ENCODE measurements at regions not wholly inside any gene's neighbourhood (a gene's known extent, or its start where the extent isn't known, plus 50 kb on each side); places are given as distances from the start of the nearest gene placed in this dataset.
A peak's percentile ranks its signal among the peaks of the same experiment; 100 is the strongest.

- TF ChIP-seq CTCF (IDR thresholded peaks at IDR 0.05; ENCODE audit: extremely low read depth, low read depth, low read length) = peak; percentile 34
- Histone ChIP-seq H3K27me3 (ENCODE audit: insufficient read depth, low read length) (peaks cover 13% of the 10 kb centered on the region), H3K79me2 (ENCODE audit: insufficient read depth, low read length) (no peaks in the 10 kb centered on the region), H3K4me2 (ENCODE audit: insufficient read depth, low read length) (peak overlapping the region; percentile 46), H2AFZ (ENCODE audit: low read length) (peak overlapping the region; percentile 17), H3K4me3 (ENCODE audit: insufficient read depth, low read length) (peak overlapping the region; percentile 2), H3K4me1 (ENCODE audit: insufficient read depth, low read length) (peaks cover 12% of the 10 kb centered on the region), H3K27ac (ENCODE audit: low read depth, low read length) (no peak overlapping the region), H3K36me3 (ENCODE audit: insufficient read depth, low read length) (no peaks in the 10 kb centered on the region), H4K20me1 (ENCODE audit: insufficient read depth, low read length) (no peaks in the 10 kb centered on the region), H3K9me3 (ENCODE audit: low read depth, low read length) (no peaks in the 10 kb centered on the region)
- no peak for DNase-seq (ENCODE audit: insufficient read length, low spot score, missing footprints)
Observed at GRCh38 chrX:110420771-110421499, 62.3 kb downstream of the RTL9 start.

DNA sequence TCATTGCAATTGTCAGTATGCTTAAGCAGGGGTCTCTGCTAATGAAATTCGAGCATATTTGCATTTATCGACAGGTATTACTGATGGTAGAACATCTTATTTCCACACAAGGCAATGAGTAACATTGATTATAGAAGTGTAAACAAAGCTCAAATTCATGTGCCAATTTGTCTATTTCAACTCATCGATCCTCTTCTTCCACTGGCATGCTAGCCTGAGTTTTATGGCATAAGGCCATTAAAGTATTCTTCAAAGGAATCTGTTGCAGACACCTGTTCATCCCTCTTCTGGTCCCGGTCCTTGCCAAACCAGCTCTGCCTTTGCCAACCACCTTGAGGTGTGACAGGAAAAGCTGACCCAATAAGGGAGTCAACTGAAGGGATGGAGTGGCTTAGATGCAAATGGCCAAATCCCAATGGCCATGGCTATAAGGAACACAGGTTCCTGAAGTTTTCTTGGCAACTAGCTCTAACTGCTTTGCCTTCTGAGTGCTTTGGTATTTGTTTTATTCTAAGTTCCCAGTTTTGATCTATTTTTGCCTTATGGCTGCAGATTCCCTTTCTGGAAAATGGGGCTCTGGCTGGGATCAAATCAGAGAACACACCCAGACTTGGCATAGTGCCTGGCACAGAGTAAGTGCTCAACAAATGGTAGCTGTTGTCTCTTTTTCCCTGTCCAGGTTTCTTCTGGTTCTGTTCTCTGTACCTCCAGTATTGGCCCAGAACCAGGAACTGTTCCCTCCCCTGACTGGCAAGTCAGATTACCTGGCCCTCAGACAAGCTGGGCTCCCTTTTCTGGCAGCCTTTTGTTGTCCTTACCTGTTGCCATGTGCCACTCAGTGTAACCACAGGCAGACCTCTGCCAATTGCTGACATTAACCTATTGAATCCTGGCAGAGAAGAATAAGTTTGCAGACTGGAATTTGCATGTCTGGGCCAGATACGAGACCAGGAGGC is 63.1 kb downstream of the RTL9 start:
- Histone ChIP-seq H3K4me2 (ENCODE audit: insufficient read depth, low read length) (no peak overlapping the region), H3K4me1 (ENCODE audit: insufficient read depth, low read length) (peaks cover 6% of the 10 kb centered on the region)

GRCh38 chrX:110425222-110426154 is 66.8 kb downstream of the RTL9 start:
- Histone ChIP-seq H3K79me2 (ENCODE audit: insufficient read depth, low read length) (no peaks in the 10 kb centered on the region), H3K27me3 (ENCODE audit: insufficient read depth, low read length) (peaks cover 35% of the 10 kb centered on the region), H3K4me3 (ENCODE audit: insufficient read depth, low read length) (no peak overlapping the region), H2AFZ (ENCODE audit: low read length) (no peak overlapping the region), H3K9me3 (ENCODE audit: low read depth, low read length) (no peaks in the 10 kb centered on the region), H3K4me2 (ENCODE audit: insufficient read depth, low read length) (no peak overlapping the region), H4K20me1 (ENCODE audit: insufficient read depth, low read length) (no peaks in the 10 kb centered on the region), H3K27ac (ENCODE audit: low read depth, low read length) (no peak overlapping the region), H3K4me1 (ENCODE audit: insufficient read depth, low read length) (no peaks in the 10 kb centered on the region), H3K36me3 (ENCODE audit: insufficient read depth, low read length) (no peaks in the 10 kb centered on the region)
- TF ChIP-seq CTCF (IDR thresholded peaks at IDR 0.05; ENCODE audit: extremely low read depth, low read depth, low read length) = no peak
- DNase-seq (ENCODE audit: insufficient read length, low spot score, missing footprints) = no peak

More for the DNA sequence above, 63.1 kb downstream of the RTL9 start:
- no peak for DNase-seq (ENCODE audit: insufficient read length, low spot score, missing footprints)
- TF ChIP-seq CTCF (IDR thresholded peaks at IDR 0.05; ENCODE audit: extremely low read depth, low read depth, low read length) = no peak
- Histone ChIP-seq H3K4me3 (ENCODE audit: insufficient read depth, low read length) (no peak overlapping the region), H3K27me3 (ENCODE audit: insufficient read depth, low read length) (peaks cover 18% of the 10 kb centered on the region), H2AFZ (ENCODE audit: low read length) (no peak overlapping the region), H4K20me1 (ENCODE audit: insufficient read depth, low read length) (no peaks in the 10 kb centered on the region), H3K36me3 (ENCODE audit: insufficient read depth, low read length) (no peaks in the 10 kb centered on the region), H3K27ac (ENCODE audit: low read depth, low read length) (no peak overlapping the region), H3K9me3 (ENCODE audit: low read depth, low read length) (no peaks in the 10 kb centered on the region), H3K79me2 (ENCODE audit: insufficient read depth, low read length) (no peaks in the 10 kb centered on the region)

Data from osteoblast (primary cell).